ENCODE measurements at regions not wholly inside any gene's neighbourhood (a gene's known extent, or its start where the extent isn't known, plus 50 kb on each side); places are given as distances from the start of the nearest gene placed in this dataset.
"Not testable (repeated sequence)": the region's sequence is repeated elsewhere in the genome, so short reads cannot be mapped to it uniquely, and the experiment has no call there.

DNA sequence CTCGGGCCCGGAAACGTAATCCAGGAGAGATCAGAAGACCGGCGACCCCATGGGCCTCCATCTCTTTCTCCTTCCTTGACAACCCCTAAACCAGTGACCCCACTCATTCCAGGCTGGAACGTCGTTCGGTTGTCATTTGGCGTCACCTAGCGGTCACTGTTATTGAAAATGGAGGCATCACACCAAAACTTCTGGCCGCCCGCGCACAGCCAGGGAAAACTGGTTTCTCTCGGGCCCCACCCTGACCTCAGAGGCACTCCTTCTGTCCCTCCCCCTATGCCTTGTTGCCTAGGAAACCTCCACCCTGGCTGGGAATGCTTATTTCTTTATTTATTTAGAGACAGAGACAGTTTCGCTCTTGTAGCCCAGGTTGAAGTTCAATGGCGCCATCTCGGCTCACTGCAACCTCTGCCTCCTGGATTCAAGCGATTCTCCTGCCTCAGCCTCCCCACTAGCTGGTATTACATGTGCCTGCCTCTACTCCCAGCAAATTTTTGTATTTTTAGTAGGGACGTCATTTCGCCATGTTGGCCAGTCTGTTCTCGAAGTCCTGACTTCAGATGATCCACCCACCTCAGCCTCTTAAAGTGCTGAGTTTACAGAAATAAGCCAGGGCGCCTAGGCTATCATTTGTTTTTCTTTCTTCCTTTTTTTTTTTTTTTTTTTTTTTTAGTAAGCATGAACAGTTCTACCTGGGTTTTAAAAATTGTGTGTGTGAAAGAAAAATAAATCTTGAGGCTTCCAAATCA lies 2144.1 kb upstream of the TPTE start:
- not testable (repeated sequence) for DNase-seq

DNA sequence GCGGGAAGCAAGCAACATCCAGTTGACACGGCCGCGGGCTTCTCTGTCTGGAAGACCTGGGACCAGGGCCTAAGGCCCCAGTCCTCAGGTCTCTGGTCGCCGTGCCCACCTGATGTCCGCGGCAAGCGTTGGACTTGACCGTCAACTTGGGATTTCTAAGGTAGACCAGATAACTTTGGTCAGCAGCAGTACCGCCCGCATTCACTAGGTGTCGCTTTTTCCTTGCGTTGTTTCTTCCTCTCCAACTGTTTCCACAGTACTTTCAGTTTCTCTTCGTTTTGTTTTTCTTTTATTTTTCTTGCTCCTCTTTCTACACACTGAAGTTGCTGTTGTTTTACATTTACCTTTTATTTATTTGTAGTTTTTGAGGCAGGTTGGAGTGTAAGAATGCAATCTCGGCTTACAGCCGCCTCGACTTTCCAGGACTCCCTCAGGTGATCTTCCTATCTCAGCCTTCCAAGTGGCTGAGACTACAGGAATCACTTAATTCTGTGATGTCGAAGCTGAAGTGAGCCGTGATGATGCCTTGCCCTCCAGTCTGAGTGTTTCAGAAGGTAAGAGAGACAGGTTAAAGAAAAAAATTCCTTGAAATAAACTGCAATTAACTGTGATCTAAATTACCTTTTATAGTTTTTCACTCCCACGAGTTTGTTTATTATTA lies 2140.8 kb upstream of the TPTE start:
- not testable (repeated sequence) for DNase-seq

DNA sequence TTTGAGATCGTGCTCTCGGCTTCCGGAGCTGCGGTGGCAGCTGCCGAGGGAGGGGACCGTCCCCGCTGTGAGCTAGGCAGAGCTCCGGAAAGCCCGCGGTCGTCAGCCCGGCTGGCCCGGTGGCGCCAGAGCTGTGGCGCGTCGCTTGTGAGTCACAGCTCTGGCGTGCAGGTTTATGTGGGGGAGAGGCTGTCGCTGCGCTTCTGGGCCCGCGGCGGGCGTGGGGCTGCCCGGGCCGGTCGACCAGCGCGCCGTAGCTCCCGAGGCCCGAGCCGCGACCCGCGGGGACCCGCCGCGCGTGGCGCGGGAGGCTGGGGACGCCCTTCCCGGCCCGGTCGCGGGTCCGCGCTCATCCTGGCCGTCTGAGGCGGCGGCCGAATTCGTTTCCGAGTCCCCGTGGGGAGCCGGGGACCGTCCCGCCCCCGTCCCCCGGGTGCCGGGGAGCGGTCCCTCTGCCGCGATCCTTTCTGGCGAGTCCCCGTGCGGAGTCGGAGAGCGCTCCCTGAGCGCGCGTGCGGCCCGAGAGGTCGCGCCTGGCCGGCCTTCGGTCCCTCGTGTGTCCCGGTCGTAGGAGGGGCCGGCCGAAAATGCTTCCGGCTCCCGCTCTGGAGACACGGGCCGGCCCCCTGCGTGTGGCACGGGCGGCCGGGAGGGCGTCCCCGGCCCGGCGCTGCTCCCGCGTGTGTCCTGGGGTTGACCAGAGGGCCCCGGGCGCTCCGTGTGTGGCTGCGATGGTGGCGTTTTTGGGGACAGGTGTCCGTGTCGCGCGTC lies 2133.0 kb upstream of the TPTE start:
- not testable (repeated sequence) for DNase-seq

DNA sequence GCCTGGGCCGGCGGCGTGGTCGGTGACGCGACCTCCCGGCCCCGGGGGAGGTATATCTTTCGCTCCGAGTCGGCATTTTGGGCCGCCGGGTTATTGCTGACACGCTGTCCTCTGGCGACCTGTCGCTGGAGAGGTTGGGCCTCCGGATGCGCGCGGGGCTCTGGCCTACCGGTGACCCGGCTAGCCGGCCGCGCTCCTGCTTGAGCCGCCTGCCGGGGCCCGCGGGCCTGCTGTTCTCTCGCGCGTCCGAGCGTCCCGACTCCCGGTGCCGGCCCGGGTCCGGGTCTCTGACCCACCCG lies 2132.5 kb upstream of the TPTE start:
- DNase-seq = not testable (repeated sequence)

DNA sequence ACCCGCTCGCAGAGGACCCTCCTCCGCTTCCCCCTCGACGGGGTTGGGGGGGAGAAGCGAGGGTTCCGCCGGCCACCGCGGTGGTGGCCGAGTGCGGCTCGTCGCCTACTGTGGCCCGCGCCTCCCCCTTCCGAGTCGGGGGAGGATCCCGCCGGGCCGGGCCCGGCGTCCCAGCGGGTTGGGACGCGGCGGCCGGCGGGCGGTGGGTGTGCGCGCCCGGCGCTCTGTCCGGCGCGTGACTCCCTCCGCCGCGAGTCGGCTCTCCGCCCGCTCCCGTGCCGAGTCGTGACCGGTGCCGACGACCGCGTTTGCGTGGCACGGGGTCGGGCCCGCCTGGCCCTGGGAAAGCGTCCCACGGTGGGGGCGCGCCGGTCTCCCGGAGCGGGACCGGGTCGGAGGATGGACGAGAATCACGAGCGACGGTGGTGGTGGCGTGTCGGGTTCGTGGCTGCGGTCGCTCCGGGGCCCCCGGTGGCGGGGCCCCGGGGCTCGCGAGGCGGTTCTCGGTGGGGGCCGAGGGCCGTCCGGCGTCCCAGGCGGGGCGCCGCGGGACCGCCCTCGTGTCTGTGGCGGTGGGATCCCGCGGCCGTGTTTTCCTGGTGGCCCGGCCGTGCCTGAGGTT lies 2130.7 kb upstream of the TPTE start:
- DNase-seq = not testable (repeated sequence)

DNA sequence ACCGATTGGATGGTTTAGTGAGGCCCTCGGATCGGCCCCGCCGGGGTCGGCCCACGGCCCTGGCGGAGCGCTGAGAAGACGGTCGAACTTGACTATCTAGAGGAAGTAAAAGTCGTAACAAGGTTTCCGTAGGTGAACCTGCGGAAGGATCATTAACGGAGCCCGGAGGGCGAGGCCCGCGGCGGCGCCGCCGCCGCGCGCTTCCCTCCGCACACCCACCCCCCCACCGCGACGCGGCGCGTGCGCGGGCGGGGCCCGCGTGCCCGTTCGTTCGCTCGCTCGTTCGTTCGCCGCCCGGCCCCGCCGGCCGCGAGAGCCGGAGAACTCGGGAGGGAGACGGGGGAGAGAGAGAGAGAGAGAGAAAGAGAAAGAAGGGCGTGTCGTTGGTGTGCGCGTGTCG lies 2127.0 kb upstream of the TPTE start:
- DNase-seq = not testable (repeated sequence)

DNA sequence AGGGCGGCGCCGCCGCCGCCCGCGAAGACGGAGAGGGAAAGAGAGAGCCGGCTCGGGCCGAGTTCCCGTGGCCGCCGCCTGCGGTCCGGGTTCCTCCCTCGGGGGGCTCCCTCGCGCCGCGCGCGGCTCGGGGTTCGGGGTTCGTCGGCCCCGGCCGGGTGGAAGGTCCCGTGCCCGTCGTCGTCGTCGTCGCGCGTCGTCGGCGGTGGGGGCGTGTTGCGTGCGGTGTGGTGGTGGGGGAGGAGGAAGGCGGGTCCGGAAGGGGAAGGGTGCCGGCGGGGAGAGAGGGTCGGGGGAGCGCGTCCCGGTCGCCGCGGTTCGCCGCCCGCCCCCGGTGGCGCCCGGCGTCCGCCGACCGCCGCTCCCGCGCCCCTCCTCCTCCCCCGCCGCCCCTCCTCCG lies 2125.4 kb upstream of the TPTE start:
- not testable (repeated sequence) for DNase-seq

DNA sequence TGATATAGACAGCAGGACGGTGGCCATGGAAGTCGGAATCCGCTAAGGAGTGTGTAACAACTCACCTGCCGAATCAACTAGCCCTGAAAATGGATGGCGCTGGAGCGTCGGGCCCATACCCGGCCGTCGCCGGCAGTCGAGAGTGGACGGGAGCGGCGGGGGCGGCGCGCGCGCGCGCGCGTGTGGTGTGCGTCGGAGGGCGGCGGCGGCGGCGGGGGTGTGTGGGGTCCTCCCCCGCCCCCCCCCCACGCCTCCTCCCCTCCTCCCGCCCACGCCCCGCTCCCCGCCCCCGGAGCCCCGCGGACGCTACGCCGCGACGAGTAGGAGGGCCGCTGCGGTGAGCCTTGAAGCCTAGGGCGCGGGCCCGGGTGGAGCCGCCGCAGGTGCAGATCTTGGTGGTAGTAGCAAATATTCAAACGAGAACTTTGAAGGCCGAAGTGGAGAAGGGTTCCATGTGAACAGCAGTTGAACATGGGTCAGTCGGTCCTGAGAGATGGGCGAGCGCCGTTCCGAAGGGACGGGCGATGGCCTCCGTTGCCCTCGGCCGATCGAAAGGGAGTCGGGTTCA lies 2122.4 kb upstream of the TPTE start:
- not testable (repeated sequence) for DNase-seq

DNA sequence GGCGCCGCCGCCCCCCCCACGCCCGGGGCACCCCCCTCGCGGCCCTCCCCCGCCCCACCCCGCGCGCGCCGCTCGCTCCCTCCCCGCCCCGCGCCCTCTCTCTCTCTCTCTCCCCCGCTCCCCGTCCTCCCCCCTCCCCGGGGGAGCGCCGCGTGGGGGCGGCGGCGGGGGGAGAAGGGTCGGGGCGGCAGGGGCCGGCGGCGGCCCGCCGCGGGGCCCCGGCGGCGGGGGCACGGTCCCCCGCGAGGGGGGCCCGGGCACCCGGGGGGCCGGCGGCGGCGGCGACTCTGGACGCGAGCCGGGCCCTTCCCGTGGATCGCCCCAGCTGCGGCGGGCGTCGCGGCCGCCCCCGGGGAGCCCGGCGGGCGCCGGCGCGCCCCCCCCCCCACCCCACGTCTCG lies 2121.5 kb upstream of the TPTE start:
- DNase-seq = not testable (repeated sequence)

DNA sequence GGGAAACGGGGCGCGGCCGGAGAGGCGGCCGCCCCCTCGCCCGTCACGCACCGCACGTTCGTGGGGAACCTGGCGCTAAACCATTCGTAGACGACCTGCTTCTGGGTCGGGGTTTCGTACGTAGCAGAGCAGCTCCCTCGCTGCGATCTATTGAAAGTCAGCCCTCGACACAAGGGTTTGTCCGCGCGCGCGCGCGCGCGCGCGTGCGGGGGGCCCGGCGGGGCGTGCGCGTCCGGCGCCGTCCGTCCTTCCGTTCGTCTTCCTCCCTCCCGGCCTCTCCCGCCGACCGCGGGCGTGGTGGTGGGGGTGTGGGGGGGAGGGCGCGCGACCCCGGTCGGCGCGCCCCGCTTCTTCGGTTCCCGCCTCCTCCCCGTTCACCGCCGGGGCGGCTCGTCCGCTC lies 2119.6 kb upstream of the TPTE start:
- not testable (repeated sequence) for DNase-seq

DNA sequence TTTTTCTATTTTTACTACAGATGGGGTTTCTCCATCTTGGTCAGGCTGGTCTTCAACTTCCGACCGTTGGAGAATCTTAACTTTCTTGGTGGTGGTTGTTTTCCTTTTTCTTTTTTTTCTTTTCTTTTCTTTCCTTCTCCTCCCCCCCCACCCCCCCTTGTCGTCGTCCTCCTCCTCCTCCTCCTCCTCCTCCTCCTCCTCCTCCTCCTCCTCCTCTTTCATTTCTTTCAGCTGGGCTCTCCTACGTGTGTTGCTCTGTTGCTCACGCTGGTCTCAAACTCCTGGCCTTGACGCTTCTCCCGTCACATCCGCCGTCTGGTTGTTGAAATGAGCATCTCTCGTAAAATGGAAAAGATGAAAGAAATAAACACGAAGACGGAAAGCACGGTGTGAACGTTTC lies 2115.1 kb upstream of the TPTE start:
- DNase-seq = not testable (repeated sequence)

DNA sequence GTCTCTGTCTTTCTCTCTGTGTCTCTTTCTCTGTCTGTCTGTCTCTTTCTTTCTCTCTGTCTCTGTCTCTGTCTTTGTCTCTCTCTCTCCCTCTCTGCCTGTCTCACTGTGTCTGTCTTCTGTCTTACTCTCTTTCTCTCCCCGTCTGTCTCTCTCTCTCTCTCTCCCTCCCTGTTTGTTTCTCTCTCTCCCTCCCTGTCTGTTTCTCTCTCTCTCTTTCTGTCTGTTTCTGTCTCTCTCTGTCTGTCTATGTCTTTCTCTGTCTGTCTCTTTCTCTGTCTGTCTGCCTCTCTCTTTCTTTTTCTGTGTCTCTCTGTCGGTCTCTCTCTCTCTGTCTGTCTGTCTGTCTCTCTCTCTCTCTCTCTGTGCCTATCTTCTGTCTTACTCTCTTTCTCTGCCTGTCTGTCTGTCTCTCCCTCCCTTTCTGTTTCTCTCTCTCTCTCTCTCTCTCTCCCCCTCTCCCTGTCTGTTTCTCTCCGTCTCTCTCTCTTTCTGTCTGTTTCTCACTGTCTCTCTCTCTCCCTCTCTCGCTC lies 2110.2 kb upstream of the TPTE start:
- not testable (repeated sequence) for DNase-seq

DNA sequence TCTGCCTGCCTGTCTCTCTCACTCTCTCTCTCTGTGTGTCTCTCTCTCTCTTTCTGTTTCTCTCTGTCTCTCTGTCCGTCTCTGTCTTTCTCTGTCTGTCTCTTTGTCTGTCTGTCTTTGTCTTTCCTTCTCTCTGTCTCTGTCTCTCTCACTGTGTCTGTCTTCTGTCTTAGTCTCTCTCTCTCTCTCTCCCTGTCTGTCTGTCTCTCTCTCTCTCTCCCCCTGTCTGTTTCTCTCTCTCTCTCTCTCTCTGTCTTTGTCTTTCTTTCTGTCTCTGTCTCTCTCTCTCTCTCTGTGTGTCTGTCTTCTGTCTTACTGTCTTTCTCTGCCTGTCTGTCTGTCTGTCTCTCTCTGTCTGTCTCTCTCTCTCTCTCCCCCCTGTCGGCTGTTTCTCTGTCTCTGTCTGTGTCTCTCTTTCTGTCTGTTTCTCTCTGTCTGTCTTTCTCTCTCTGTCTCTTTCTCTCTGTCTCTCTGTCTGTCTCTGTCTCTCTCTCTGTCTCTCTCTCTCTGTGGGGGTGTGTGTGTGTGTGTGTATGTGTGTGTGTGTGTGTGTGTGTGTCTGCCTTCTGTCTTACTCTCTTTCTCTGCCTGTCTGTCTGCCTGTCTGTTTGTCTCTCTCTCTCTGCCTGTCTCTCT lies 2101.3 kb upstream of the TPTE start:
- peak; percentile 36 for DNase-seq

DNA sequence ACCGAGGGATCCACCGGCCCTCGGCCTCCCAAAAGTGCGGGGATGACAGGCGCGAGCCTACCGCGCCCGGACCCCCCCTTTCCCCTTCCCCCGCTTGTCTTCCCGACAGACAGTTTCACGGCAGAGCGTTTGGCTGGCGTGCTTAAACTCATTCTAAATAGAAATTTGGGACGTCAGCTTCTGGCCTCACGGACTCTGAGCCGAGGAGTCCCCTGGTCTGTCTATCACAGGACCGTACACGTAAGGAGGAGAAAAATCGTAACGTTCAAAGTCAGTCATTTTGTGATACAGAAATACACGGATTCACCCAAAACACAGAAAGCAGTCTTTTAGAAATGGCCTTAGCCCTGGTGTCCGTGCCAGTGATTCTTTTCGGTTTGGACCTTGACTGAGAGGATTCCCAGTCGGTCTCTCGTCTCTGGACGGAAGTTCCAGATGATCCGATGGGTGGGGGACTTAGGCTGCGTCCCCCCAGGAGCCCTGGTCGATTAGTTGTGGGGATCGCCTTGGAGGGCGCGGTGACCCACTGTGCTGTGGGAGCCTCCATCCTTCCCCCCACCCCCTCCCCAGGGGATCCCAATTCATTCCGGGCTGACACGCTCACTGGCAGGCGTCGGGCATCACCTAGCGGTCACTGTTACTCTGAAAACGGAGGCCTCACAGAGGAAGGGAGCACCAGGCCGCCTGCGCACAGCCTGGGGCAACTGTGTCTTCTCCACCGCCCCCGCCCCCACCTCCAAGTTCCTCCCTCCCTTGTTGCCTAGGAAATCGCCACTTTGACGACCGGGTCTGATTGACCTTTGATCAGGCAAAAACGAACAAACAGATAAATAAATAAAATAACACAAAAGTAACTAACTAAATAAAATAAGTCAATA lies 2093.4 kb upstream of the TPTE start:
- not testable (repeated sequence) for DNase-seq

DNA sequence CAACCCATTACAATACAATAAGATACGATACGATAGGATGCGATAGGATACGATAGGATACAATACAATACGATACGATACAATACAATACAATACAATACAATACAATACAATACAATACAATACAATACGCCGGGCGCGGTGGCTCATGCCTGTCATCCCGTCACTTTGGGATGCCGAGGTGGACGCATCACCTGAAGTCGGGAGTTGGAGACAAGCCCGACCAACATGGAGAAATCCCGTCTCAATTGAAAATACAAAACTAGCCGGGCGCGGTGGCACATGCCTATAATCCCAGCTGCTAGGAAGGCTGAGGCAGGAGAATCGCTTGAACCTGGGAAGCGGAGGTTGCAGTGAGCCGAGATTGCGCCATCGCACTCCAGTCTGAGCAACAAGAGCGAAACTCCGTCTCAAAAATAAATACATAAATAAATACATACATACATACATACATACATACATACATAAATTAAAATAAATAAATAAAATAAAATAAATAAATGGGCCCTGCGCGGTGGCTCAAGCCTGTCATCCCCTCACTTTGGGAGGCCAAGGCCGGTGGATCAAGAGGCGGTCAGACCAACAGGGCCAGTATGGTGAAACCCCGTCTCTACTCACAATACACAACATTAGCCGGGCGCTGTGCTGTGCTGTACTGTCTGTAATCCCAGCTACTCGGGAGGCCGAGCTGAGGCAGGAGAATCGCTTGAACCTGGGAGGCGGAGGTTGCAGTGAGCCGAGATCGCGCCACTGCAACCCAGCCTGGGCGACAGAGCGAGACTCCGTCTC lies 2092.5 kb upstream of the TPTE start:
- not testable (repeated sequence) for DNase-seq

DNA sequence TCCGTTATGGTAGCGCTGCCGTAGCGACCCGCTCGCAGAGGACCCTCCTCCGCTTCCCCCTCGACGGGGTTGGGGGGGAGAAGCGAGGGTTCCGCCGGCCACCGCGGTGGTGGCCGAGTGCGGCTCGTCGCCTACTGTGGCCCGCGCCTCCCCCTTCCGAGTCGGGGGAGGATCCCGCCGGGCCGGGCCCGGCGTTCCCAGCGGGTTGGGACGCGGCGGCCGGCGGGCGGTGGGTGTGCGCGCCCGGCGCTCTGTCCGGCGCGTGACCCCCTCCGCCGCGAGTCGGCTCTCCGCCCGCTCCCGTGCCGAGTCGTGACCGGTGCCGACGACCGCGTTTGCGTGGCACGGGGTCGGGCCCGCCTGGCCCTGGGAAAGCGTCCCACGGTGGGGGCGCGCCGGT lies 2086.7 kb upstream of the TPTE start:
- not testable (repeated sequence) for DNase-seq

DNA sequence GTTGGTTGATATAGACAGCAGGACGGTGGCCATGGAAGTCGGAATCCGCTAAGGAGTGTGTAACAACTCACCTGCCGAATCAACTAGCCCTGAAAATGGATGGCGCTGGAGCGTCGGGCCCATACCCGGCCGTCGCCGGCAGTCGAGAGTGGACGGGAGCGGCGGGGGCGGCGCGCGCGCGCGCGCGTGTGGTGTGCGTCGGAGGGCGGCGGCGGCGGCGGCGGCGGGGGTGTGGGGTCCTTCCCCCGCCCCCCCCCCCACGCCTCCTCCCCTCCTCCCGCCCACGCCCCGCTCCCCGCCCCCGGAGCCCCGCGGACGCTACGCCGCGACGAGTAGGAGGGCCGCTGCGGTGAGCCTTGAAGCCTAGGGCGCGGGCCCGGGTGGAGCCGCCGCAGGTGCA lies 2078.3 kb upstream of the TPTE start:
- DNase-seq = not testable (repeated sequence)

DNA sequence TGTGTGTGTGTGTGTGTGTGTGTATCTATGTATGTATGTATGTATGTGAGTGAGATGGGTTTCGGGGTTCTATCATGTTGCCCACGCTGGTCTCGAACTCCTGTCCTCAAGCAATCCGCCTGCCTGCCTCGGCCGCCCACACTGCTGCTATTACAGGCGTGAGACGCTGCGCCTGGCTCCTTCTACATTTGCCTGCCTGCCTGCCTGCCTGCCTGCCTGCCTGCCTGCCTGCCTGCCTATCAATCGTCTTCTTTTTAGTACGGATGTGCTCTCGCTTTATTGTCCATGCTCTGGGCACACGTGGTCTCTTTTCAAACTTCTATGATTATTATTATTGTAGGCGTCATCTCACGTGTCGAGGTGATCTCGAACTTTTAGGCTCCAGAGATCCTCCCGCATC lies 2071.6 kb upstream of the TPTE start:
- DNase-seq = not testable (repeated sequence)

DNA sequence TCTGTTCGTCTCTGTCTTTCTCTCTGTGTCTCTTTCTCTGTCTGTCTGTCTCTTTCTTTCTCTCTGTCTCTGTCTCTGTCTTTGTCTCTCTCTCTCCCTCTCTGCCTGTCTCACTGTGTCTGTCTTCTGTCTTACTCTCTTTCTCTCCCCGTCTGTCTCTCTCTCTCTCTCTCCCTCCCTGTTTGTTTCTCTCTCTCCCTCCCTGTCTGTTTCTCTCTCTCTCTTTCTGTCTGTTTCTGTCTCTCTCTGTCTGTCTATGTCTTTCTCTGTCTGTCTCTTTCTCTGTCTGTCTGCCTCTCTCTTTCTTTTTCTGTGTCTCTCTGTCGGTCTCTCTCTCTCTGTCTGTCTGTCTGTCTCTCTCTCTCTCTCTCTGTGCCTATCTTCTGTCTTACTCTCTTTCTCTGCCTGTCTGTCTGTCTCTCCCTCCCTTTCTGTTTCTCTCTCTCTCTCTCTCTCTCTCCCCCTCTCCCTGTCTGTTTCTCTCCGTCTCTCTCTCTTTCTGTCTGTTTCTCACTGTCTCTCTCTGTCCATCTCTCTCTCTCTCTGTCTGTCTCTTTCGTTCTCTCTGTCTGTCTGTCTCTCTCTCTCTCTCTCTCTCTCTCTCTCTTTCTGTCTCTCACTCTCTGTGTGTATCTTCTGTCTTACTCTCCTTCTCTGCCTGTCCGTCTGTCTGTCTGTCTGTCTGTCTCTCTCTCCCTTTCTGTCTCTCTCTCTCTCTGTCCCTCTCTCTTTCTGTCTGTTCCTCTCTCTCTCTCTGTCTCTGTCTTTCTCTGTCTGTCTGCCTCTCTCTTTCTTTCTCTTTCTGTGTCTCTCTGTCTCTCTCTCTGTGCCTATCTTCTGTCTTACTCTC lies 2065.9 kb upstream of the TPTE start:
- not testable (repeated sequence) for DNase-seq

All from activated CD4-positive, alpha-beta T cell treated with anti-CD3 and anti-CD28 coated beads, Interleukin-10, Interleukin-2, amounts not matched to agents 100 ng/mL and 50 ng/mL, durations not matched to agents 16 hours and 8 hours (primary cell).